Liver (tissue), 3 donors: ENCODE measurements at regions not wholly inside any gene's neighbourhood (a gene's known extent, or its start where the extent isn't known, plus 50 kb on each side); places are given as distances from the start of the nearest gene placed in this dataset.

Experiments
- CTCF ChIP-seq: fragments of 150-350 bp; IDR thresholded peaks from 2 replicates; pipeline ENCODE4 v1.5.1; 2017; ENCODE audit warnings: improper control_type of control experiment, low read depth, low read length; ENCODE audit not compliant: missing input control
- FOXA2 ChIP-seq: IDR thresholded peaks from 2 replicates; pipeline ENCODE4 v1.6.1; 2016; ENCODE audit warnings: antibody characterized with exemption
- GABPA ChIP-seq, 2 donors: IDR thresholded peaks in 1 of 2; conservative IDR thresholded peaks in 1 of 2; 2 replicates each; pipeline ENCODE4 v1.6.1; 2016; ENCODE audit warnings: antibody characterized with exemption in 2 of 2, mild to moderate bottlenecking in 1 of 2, moderate library complexity in 1 of 2
- JUND ChIP-seq, 2 donors: IDR thresholded peaks; 2 replicates each; pipeline ENCODE4 v1.6.1; 2016; ENCODE audit warnings: antibody characterized with exemption in 2 of 2
- MAX ChIP-seq: IDR thresholded peaks from 2 replicates; pipeline ENCODE4 v1.6.1; 2016; ENCODE audit warnings: antibody characterized with exemption
- RAD21 ChIP-seq, 2 donors: IDR thresholded peaks; 2 replicates each; pipeline ENCODE4 v1.6.1; 2016; ENCODE audit warnings: antibody characterized with exemption in 2 of 2, mild to moderate bottlenecking in 2 of 2
- REST ChIP-seq: IDR thresholded peaks from 2 replicates; pipeline ENCODE4 v1.6.1; 2016; ENCODE audit warnings: antibody characterized with exemption, mild to moderate bottlenecking
- SP1 ChIP-seq: IDR thresholded peaks from 2 replicates; pipeline ENCODE4 v1.6.1; 2018; ENCODE audit warnings: antibody characterized with exemption, mild to moderate bottlenecking
- TAF1 ChIP-seq: conservative IDR thresholded peaks from 2 replicates; pipeline ENCODE4 v1.6.1; 2016; ENCODE audit warnings: antibody characterized with exemption, mild to moderate bottlenecking
- ZBTB33 ChIP-seq: IDR thresholded peaks from 2 replicates; pipeline ENCODE4 v1.6.1; 2016; ENCODE audit warnings: antibody characterized with exemption
- donor health status: healthy.
- donor health status: healthy.

GRCh38 chr5:2901511-2901910, 150.0 kb upstream of the IRX2 start:
- TF ChIP-seq SP1, result no peak
- no peak for TF ChIP-seq CTCF
- TF ChIP-seq JUND (IDR thresholded peaks at IDR 0.05), result no peak
- no peak for TF ChIP-seq FOXA2
- TF ChIP-seq TAF1, result no peak
- no peak for TF ChIP-seq RAD21 (IDR thresholded peaks at IDR 0.05)
- TF ChIP-seq MAX, result no peak
- TF ChIP-seq ZBTB33, result no peak
- TF ChIP-seq REST, result no peak
- no peak for TF ChIP-seq GABPA (IDR thresholded peaks at IDR 0.05 in 1 of 2, conservative IDR thresholded peaks at IDR 0.05 in 1 of 2)
